Natural killer cell (primary cell): ENCODE measurements at regions not wholly inside any gene's neighbourhood (a gene's known extent, or its start where the extent isn't known, plus 50 kb on each side); places are given as distances from the start of the nearest gene placed in this dataset.

Experiments
- ATAC-seq, 3 donors: fragments of 150-1000 bp in 2 of 3; fragments of 200-7000 bp in 1 of 3; cut with Tn5 transposase; 1 replicate in 1 of 3; 2 replicates in 2 of 3; pipeline ENCODE4 v1.10.0; 2021; ENCODE audit warnings: mild to moderate bottlenecking in 2 of 3, moderate library complexity in 2 of 3
- DNase-seq, 2 donors: peaks; one replicate each; pipeline versions ENCODE4 v3.0.0 to v3.0.0-alpha.2; 2013 to 2021; ENCODE audit warnings: mixed read lengths in 1 of 2
- H3K27ac ChIP-seq: one replicate; pipeline ENCODE4 v1.5.1; 2013; ENCODE audit warnings: mild to moderate bottlenecking, low read length
- H3K27me3 ChIP-seq: one replicate; pipeline ENCODE4 v1.6.1; 2013; ENCODE audit warnings: low read length; ENCODE audit not compliant: control insufficient read depth, insufficient read depth
- H3K36me3 ChIP-seq: one replicate; pipeline ENCODE4 v1.6.1; 2013; ENCODE audit warnings: low read length; ENCODE audit not compliant: control insufficient read depth, insufficient read depth
- H3K4me1 ChIP-seq: one replicate; pipeline ENCODE4 v1.6.1; 2013; ENCODE audit warnings: low read length; ENCODE audit not compliant: control insufficient read depth, insufficient read depth
- H3K4me3 ChIP-seq: one replicate; pipeline ENCODE4 v1.5.1; 2013; ENCODE audit warnings: low read length
- H3K9me3 ChIP-seq: one replicate; pipeline ENCODE4 v1.6.1; 2013; ENCODE audit warnings: low read length; ENCODE audit not compliant: control insufficient read depth, insufficient read depth
- H3K27ac Mint-ChIP-seq, 2 donors: one replicate each; pipeline ENCODE4 v1.8.0; 2022; ENCODE audit warnings: mild to moderate bottlenecking in 2 of 2, mixed read lengths in 2 of 2, moderate library complexity in 1 of 2
- H3K27me3 Mint-ChIP-seq, 2 donors: one replicate each; pipeline ENCODE4 v1.8.0; 2022; ENCODE audit warnings: low read depth in 2 of 2, mixed read lengths in 2 of 2
- H3K36me3 Mint-ChIP-seq: one replicate; pipeline ENCODE4 v1.8.0; 2022; ENCODE audit warnings: mixed read lengths
- H3K4me1 Mint-ChIP-seq, 2 donors: one replicate each; pipeline ENCODE4 v1.8.0; 2022; ENCODE audit warnings: mixed read lengths in 2 of 2
- H3K4me3 Mint-ChIP-seq: one replicate; pipeline ENCODE4 v1.8.0; 2022; ENCODE audit warnings: mild to moderate bottlenecking, moderate library complexity, mixed read lengths
- H3K9me3 Mint-ChIP-seq, 2 donors: one replicate each; pipeline ENCODE4 v1.8.0; 2022; ENCODE audit warnings: mixed read lengths in 2 of 2
- CTCF ChIP-seq: fragments of 200-600 bp; IDR thresholded peaks from one replicate; pipeline ENCODE4 v1.8.0; 2022; ENCODE audit warnings: antibody characterized with exemption
- WGBS: methylation state at CpG from one replicate; pipeline ENCODE4 v1.1.7; 2013; ENCODE audit warnings: missing lambda C conversion rate; ENCODE audit not compliant: insufficient coverage; 5-methylcytosine and 5-hydroxymethylcytosine counted together
- intact Hi-C: fragments of 100-400 bp; cut with micrococcal nuclease; formaldehyde crosslinking; loops from one replicate; pipeline ENCODE4 v1.14.2; 2022

GRCh38 chr1:68623700-68624099, 126.8 kb upstream of the DEPDC1 start:
- H3K27ac ChIP-seq = no peak overlapping the region
- H3K4me3 Mint-ChIP-seq = no peak overlapping the region
- peaks cover 12 to 17% of the 10 kb centered on the region in 2 donors for H3K9me3 Mint-ChIP-seq
- DNase-seq = no peak
- no peaks in the 10 kb centered on the region for H3K27me3 Mint-ChIP-seq
- H3K36me3 Mint-ChIP-seq = peaks cover 5% of the 10 kb centered on the region
- H3K9me3 ChIP-seq = peaks cover 6% of the 10 kb centered on the region
- no peak overlapping the region for H3K27ac Mint-ChIP-seq
- H3K4me1 ChIP-seq = no peaks in the 10 kb centered on the region
- TF ChIP-seq CTCF = no peak
- no peaks in the 10 kb centered on the region for H3K27me3 ChIP-seq
- WGBS = 72% methylated on average over 2 of the region's 2 CpGs
- no peak overlapping the region for H3K4me3 ChIP-seq
- ATAC-seq = no peak
- intact Hi-C loops = no loop called here
- H3K4me1 Mint-ChIP-seq = no peaks in the 10 kb centered on the region
- H3K36me3 ChIP-seq = no peaks in the 10 kb centered on the region

- no peak for DNase-seq
- Mint-ChIP-seq H3K9me3 (peaks cover 12 to 15% of the 10 kb centered on the region in 2 donors), H3K4me3 (no peak overlapping the region), H3K36me3 (peaks cover under 1% of the 10 kb centered on the region), H3K27ac (no peak overlapping the region), H3K27me3 (no peaks in the 10 kb centered on the region), H3K4me1 (no peaks in the 10 kb centered on the region)
- Histone ChIP-seq H3K27ac (no peak overlapping the region), H3K4me3 (no peak overlapping the region), H3K36me3 (no peaks in the 10 kb centered on the region), H3K4me1 (no peaks in the 10 kb centered on the region), H3K27me3 (no peaks in the 10 kb centered on the region), H3K9me3 (peaks cover 6% of the 10 kb centered on the region)
- WGBS = 50% methylated on average over 2 of the region's 3 CpGs
- ATAC-seq = no peak
- no peak for TF ChIP-seq CTCF
- intact Hi-C loops = no loop called here
Observed at GRCh38 chr1:68624233-68624632, 127.4 kb upstream of the DEPDC1 start.

GRCh38 chr1:68625624-68626023, 128.7 kb upstream of the DEPDC1 start:
- H3K36me3 ChIP-seq = no peaks in the 10 kb centered on the region
- no peaks in the 10 kb centered on the region for H3K27me3 ChIP-seq
- H3K36me3 Mint-ChIP-seq = no peaks in the 10 kb centered on the region
- H3K27ac ChIP-seq = no peak overlapping the region
- intact Hi-C loops = no loop called here
- WGBS = no CpG with 5 or more reads among the region's 1 CpG
- ATAC-seq = no peak
- peaks cover 3% of the 10 kb centered on the region for H3K9me3 ChIP-seq
- TF ChIP-seq CTCF = no peak
- no peaks in the 10 kb centered on the region for H3K27me3 Mint-ChIP-seq
- H3K4me3 Mint-ChIP-seq = no peak overlapping the region
- no peak overlapping the region for H3K27ac Mint-ChIP-seq
- no peaks in the 10 kb centered on the region for H3K4me1 Mint-ChIP-seq
- no peaks in the 10 kb centered on the region for H3K4me1 ChIP-seq
- peaks cover 16 to 18% of the 10 kb centered on the region in 2 donors for H3K9me3 Mint-ChIP-seq
- no peak overlapping the region for H3K4me3 ChIP-seq
- no peak for DNase-seq

- no peak overlapping the region for H3K4me3 ChIP-seq
- peaks cover 5 to 15% of the 10 kb centered on the region in 2 donors for H3K9me3 Mint-ChIP-seq
- no peaks in the 10 kb centered on the region for H3K9me3 ChIP-seq
- no peaks in the 10 kb centered on the region for H3K36me3 Mint-ChIP-seq
- no peak for DNase-seq
- no peak for TF ChIP-seq CTCF
- H3K27ac Mint-ChIP-seq = no peak overlapping the region
- H3K36me3 ChIP-seq = no peaks in the 10 kb centered on the region
- no peaks in the 10 kb centered on the region for H3K4me1 ChIP-seq
- no peaks in the 10 kb centered on the region for H3K27me3 ChIP-seq
- H3K4me1 Mint-ChIP-seq = no peaks in the 10 kb centered on the region
- no peak overlapping the region for H3K27ac ChIP-seq
- no peak overlapping the region for H3K4me3 Mint-ChIP-seq
- intact Hi-C loops = no loop called here
- 72% methylated on average over 3 of the region's 4 CpGs for WGBS
- ATAC-seq = no peak
- H3K27me3 Mint-ChIP-seq = no peaks in the 10 kb centered on the region
Observed at GRCh38 chr1:68633141-68633919, 136.4 kb upstream of the DEPDC1 start.
